Activated CD4-positive, alpha-beta T cell treated with anti-CD3 and anti-CD28 coated beads, Interleukin-2, amount 10 ng/mL, durations not matched to agents 7 days and 5 days (primary cell): ENCODE measurements at regions not wholly inside any gene's neighbourhood (a gene's known extent, or its start where the extent isn't known, plus 50 kb on each side); places are given as distances from the start of the nearest gene placed in this dataset.
"Not testable (repeated sequence)": the region's sequence is repeated elsewhere in the genome, so short reads cannot be mapped to it uniquely, and the experiment has no call there.

ENCODE experiments used
- CTCF ChIA-PET: fragments of 350-600 bp; sonication (Branson Sonifier 250); formaldehyde crosslinking; loops from one replicate; lab custom pipeline; 2021; ENCODE audit warnings: antibody characterized with exemption; lab: Charles Lee
- POLR2A ChIA-PET: fragments of 350-600 bp; sonication (Branson Sonifier 250); formaldehyde crosslinking; loops from one replicate; lab custom pipeline; 2021; ENCODE audit warnings: antibody characterized with exemption; lab: Charles Lee
- DNase-seq: peaks from one replicate; pipeline ENCODE4 v3.0.0-alpha.2; 2020
- H3K27ac Mint-ChIP-seq: one replicate; pipeline ENCODE4 v1.8.0; 2021; ENCODE audit warnings: mild to moderate bottlenecking, moderate library complexity, mixed read lengths
- H3K27me3 Mint-ChIP-seq: one replicate; pipeline ENCODE4 v1.8.0; 2021; ENCODE audit warnings: mixed read lengths
- H3K36me3 Mint-ChIP-seq: one replicate; pipeline ENCODE4 v1.8.0; 2021; ENCODE audit warnings: low read depth, mixed read lengths
- H3K4me1 Mint-ChIP-seq: one replicate; pipeline ENCODE4 v1.8.0; 2021; ENCODE audit warnings: mixed read lengths
- H3K4me3 Mint-ChIP-seq: one replicate; pipeline ENCODE4 v1.8.0; 2021; ENCODE audit warnings: mild to moderate bottlenecking, moderate library complexity, mixed read lengths
- H3K9me3 Mint-ChIP-seq: one replicate; pipeline ENCODE4 v1.8.0; 2021; ENCODE audit warnings: mixed read lengths

DNA sequence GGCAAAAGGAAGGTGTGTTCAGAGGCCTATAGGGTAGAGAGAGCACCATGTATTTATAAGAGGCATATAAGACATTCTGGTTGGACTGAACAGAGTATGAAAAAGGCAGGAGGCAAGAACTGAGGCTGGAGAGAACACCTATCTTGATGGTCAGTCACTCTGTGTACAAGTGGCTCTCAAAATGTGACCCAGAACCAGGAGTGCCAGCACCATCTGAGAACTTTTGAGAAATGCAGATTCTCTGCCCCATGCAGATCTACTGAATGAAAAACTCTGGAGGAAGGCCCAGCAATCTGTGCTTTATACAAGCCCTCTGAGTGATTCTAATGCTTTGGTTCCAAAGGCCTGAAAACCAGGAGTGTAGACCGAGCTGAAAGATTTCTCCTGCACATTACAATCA lies 324.0 kb upstream of the IL12A start:
- H3K27me3 Mint-ChIP-seq: no peaks in the 10 kb centered on the region
- CTCF ChIA-PET: no interaction called here
- no peaks in the 10 kb centered on the region for H3K4me1 Mint-ChIP-seq
- POLR2A ChIA-PET: no interaction called here
- DNase-seq: no peak
- H3K4me3 Mint-ChIP-seq: no peak overlapping the region
- no peaks in the 10 kb centered on the region for H3K9me3 Mint-ChIP-seq
- no peaks in the 10 kb centered on the region for H3K36me3 Mint-ChIP-seq
- no peak overlapping the region for H3K27ac Mint-ChIP-seq

DNA sequence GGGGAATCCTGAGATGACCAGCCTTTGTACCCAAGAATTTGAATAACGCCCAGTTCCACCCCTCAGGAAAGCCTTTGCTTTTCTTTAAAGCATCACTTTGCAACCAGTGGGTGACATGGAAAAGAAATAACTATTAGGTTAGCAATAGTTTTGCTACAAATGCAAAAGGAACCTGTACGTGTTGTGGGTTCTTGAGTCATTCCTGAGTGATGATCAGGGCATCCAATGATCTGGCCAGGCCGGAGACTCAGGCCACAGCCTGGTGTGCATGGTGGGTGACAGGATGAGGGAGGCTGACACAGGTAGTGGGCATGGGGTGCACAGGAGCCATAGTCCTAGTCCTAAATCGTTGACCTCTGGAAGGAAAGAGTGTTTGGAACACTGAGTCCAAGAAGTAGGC lies 321.4 kb upstream of the IL12A start:
- DNase-seq: no peak
- Mint-ChIP-seq H3K27ac (no peak overlapping the region), H3K4me3 (no peak overlapping the region), H3K36me3 (no peaks in the 10 kb centered on the region), H3K4me1 (no peaks in the 10 kb centered on the region), H3K27me3 (no peaks in the 10 kb centered on the region), H3K9me3 (no peaks in the 10 kb centered on the region)
- ChIA-PET POLR2A (no interaction called here), CTCF (no interaction called here)

DNA sequence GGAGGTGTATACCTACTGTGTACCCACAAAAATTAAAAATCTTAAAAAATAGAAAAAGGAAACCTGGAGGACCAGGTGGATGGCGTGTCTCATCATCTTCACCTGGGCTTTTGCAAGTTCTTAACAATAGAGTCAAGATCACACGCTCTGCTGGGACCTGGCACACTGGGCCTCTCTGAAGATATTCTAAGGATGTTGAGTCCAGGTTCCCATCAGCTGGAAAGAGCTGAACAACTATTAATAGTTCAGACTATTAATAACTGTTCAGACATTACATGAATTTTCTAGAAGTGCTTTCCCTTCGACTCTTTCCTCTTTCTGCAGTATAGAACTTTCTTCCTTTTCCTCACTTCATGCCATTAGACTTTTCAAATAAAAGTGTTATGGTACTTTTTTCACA lies 320.2 kb upstream of the IL12A start:
- H3K4me3 Mint-ChIP-seq: no peak overlapping the region
- H3K4me1 Mint-ChIP-seq: no peaks in the 10 kb centered on the region
- H3K9me3 Mint-ChIP-seq: no peaks in the 10 kb centered on the region
- no peak overlapping the region for H3K27ac Mint-ChIP-seq
- ChIA-PET CTCF (no interaction called here), POLR2A (no interaction called here)
- no peaks in the 10 kb centered on the region for H3K36me3 Mint-ChIP-seq
- no peak for DNase-seq
- H3K27me3 Mint-ChIP-seq: no peaks in the 10 kb centered on the region

DNA sequence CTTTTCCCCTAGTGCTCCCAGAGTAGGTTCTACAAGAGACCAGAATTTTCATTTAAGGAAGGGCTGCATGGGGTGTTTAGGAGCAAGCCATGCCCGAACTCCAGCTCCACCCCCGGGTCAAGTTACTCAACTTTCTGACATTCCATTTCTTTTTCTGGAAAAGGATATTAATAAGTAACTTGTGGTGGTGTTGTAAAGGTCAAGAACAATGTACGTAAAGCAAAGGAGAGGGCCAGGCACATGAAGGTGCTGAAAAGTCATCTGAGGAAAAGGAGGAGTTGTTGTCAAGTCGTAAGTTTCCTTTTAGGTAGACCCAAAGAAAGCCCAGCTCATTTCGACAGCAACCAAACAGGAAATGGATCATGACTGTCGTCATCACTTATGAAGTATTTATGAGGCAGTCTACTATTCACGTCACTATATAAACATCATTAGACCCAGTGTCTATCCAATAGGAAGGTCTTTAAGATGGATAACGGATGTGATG lies 319.6 kb upstream of the IL12A start:
- CTCF ChIA-PET: no interaction called here
- H3K4me1 Mint-ChIP-seq: no peaks in the 10 kb centered on the region
- no peaks in the 10 kb centered on the region for H3K36me3 Mint-ChIP-seq
- H3K27ac Mint-ChIP-seq: no peak overlapping the region
- no peak overlapping the region for H3K4me3 Mint-ChIP-seq
- H3K9me3 Mint-ChIP-seq: no peaks in the 10 kb centered on the region
- POLR2A ChIA-PET: no interaction called here
- no peaks in the 10 kb centered on the region for H3K27me3 Mint-ChIP-seq
- DNase-seq: no peak

DNA sequence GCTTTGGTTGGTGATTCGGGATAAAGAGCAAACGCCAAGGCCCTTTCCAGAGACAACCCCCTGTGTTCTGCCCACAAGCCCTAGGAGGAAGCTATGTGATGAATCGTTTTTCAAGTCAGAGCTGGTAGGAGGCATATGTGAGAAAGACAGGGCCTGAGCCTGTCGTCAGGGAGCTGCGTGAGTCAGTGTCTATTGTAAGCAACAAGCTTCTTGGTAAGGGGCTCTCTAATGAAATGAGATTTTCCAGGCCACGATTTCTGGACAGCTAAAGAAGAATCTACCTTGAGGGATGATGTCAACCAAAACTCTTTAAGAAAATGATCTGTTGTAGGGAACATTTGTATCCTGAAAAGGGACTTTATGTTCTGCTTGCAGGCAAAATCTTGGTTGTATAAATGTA lies 318.9 kb upstream of the IL12A start:
- no peaks in the 10 kb centered on the region for H3K27me3 Mint-ChIP-seq
- no peak for DNase-seq
- POLR2A ChIA-PET: no interaction called here
- H3K4me3 Mint-ChIP-seq: no peak overlapping the region
- H3K4me1 Mint-ChIP-seq: no peaks in the 10 kb centered on the region
- no peaks in the 10 kb centered on the region for H3K9me3 Mint-ChIP-seq
- no peaks in the 10 kb centered on the region for H3K36me3 Mint-ChIP-seq
- CTCF ChIA-PET: no interaction called here
- no peak overlapping the region for H3K27ac Mint-ChIP-seq

DNA sequence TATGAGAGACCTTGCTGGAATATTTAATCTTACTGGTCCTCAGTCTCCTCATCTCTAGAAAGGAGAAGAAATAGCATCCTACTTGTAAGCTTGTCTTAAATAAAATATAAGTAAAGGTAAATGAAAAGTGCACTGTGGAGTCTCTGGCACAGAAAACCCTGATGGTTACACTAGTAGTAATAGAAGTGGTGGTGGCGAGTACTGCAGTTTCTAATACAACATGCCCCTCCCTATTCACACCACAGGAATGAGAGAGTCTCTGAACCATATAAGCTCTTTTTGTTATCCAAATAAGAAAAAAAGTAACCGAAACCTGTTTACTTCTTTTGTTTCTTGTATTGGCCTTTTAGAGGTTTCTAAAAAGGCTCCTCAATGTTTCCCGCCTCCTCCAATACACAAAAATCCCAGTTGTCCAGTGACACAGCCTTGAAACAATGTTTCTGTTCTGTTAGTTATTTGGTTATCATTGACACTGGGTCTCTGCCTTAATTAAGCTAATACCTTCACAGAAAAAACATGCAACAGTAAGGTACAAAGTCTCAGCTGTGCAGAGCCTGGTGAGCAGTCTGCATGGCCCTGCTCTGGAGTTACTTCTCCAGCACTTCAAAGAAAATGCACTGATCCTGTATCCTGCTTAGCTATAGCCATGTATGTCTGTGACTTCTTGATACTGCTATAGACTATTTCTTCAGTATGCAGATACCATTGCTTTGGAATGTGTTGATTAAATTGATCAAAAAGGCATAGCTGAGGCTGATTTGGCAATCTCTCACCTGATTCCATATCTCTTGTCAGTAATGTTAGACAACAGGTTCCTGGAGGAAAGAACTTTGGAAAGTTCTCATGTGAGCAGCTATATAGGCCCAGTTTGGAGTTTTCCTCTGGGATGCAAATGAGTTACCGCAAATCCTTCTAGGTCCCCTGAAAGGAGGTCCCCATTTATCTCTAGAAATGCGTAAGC lies 315.6 kb upstream of the IL12A start:
- no peak overlapping the region for H3K4me3 Mint-ChIP-seq
- no peaks in the 10 kb centered on the region for H3K4me1 Mint-ChIP-seq
- no peaks in the 10 kb centered on the region for H3K36me3 Mint-ChIP-seq
- no peaks in the 10 kb centered on the region for H3K27me3 Mint-ChIP-seq
- ChIA-PET CTCF (no interaction called here), POLR2A (no interaction called here)
- no peak overlapping the region for H3K27ac Mint-ChIP-seq
- no peaks in the 10 kb centered on the region for H3K9me3 Mint-ChIP-seq
- DNase-seq: no peak

DNA sequence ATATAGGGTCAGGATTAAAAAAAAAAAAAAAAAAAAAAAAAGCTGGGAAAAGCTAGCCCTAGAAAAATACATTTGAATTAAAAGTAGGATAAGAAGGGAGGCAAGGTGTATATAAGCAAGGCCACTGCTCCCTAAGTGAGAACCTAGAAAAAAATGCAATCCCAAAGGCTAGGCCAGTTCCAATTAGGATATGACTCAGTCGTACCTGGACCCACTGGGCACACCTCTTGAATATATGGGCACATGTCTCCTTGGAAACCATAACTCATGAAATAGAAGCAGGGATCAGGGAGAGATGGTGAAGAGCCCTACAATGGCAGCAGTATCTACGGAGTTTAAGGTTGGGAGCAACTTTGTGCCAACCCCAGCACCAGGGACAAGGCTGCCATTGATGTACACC lies 314.1 kb upstream of the IL12A start:
- H3K4me1 Mint-ChIP-seq: no peaks in the 10 kb centered on the region
- H3K9me3 Mint-ChIP-seq: no peaks in the 10 kb centered on the region
- ChIA-PET CTCF (no interaction called here), POLR2A (no interaction called here)
- H3K27ac Mint-ChIP-seq: no peak overlapping the region
- no peak overlapping the region for H3K4me3 Mint-ChIP-seq
- no peaks in the 10 kb centered on the region for H3K27me3 Mint-ChIP-seq
- DNase-seq: no peak
- no peaks in the 10 kb centered on the region for H3K36me3 Mint-ChIP-seq

DNA sequence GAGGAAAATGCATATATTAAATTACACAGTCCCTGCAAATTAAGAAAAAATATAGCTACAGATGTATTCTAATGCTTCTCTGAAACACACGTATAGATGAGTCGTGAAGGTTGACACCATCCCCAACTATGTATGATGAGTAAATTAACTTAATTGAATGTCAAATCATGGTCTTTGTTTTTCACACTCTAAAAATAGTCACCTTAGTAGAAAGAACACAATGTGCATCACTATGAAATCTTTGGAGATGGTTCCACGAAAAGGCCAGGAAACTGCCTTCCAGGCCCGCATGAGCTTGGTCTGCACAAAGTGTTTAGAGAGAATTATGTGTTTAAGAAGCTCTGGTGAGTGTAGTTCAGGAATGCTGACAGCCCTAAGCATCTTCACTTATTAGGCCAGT lies 313.4 kb upstream of the IL12A start:
- DNase-seq: no peak
- Mint-ChIP-seq H3K27ac (no peak overlapping the region), H3K4me3 (no peak overlapping the region), H3K27me3 (no peaks in the 10 kb centered on the region), H3K4me1 (no peaks in the 10 kb centered on the region), H3K36me3 (no peaks in the 10 kb centered on the region), H3K9me3 (no peaks in the 10 kb centered on the region)
- POLR2A ChIA-PET: no interaction called here
- CTCF ChIA-PET: no interaction called here

DNA sequence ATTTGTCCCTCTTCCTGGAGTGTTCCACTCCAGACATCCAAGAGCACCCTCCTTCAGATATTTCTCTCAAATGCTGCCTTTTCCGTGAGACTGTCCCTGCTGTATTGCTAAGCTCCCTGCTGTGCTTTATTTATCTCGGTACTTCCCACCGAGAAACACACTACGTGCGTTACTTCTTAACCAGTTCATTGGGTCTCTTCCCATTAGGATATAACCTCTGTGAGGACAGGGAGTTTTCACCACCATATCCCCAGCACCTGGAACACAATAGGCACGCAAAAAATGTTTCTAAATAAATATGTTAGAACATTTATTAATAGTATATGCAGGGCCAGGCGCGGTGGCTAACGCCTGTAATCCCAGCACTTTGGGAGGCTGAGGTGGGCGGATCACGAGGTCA lies 308.7 kb upstream of the IL12A start:
- ChIA-PET CTCF (no interaction called here), POLR2A (no interaction called here)
- no peak for DNase-seq
- Mint-ChIP-seq H3K36me3 (no peaks in the 10 kb centered on the region), H3K9me3 (no peaks in the 10 kb centered on the region), H3K4me3 (no peak overlapping the region), H3K27ac (no peak overlapping the region), H3K27me3 (no peaks in the 10 kb centered on the region), H3K4me1 (no peaks in the 10 kb centered on the region)

DNA sequence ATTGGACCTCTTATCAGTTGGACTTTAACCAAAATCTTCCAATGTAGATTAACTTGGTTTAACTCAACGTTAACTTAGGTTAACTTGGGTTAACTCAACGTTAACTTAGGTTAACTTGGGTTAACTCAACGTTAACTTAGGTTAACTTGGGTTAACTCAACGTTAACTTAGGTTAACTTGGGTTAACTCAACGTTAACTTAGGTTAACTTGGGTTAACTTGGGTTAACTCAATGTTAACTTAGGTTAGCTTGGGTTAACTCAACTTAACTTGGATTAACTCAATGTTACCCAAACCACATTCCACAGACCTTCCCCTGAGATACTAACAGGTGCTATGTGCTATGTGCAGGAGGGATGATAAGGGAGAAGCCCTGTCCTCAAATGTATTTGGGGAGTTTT lies 306.9 kb upstream of the IL12A start:
- H3K27me3 Mint-ChIP-seq, H3K27ac Mint-ChIP-seq, H3K36me3 Mint-ChIP-seq, CTCF ChIA-PET, DNase-seq, H3K4me3 Mint-ChIP-seq, H3K9me3 Mint-ChIP-seq, POLR2A ChIA-PET, H3K4me1 Mint-ChIP-seq: not testable (repeated sequence)

DNA sequence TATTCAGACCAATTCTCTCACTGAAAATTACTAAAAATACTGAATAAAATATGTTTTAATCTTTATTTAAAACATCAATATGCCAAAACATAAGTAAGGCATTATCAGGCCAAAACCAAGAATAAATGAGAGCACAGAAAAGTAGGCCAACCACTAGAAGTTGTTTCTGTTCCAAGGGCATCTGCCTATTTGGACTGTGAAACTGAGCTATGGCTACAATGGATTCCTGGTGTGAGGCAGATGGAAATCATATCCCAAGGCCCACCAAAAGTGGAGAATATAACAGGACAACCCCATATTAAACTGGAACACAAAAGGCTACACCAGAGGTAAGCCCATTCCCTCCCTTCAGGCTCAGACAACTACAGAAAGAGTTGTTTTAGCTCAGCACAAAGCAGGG lies 302.8 kb upstream of the IL12A start:
- peaks cover 4% of the 10 kb centered on the region for H3K9me3 Mint-ChIP-seq
- no peak overlapping the region for H3K4me3 Mint-ChIP-seq
- CTCF ChIA-PET: no interaction called here
- H3K4me1 Mint-ChIP-seq: no peaks in the 10 kb centered on the region
- no peaks in the 10 kb centered on the region for H3K27me3 Mint-ChIP-seq
- no peaks in the 10 kb centered on the region for H3K36me3 Mint-ChIP-seq
- POLR2A ChIA-PET: no interaction called here
- no peak overlapping the region for H3K27ac Mint-ChIP-seq
- no peak for DNase-seq

DNA sequence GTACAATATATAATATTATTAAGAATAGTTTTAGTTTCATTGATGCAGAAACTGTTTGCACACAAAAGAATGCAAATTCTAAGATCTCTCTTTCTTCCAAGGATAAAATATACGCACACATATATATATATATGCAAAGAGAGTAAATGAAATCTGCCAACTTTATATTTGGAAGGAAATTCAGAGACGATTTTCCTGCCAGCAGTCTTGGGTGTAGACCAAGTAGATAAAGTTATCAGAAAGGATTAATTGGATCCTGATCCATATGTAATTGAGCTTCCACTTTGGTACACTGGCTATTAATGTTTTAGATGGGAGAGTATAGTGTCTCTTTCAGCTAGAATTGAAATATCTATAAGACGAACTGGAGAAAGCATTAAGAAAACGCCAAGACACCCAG lies 295.4 kb upstream of the IL12A start:
- no peaks in the 10 kb centered on the region for H3K27me3 Mint-ChIP-seq
- no peaks in the 10 kb centered on the region for H3K36me3 Mint-ChIP-seq
- ChIA-PET POLR2A (no interaction called here), CTCF (no interaction called here)
- no peak overlapping the region for H3K27ac Mint-ChIP-seq
- DNase-seq: no peak
- no peaks in the 10 kb centered on the region for H3K4me1 Mint-ChIP-seq
- no peak overlapping the region for H3K4me3 Mint-ChIP-seq
- peaks cover 4% of the 10 kb centered on the region for H3K9me3 Mint-ChIP-seq

DNA sequence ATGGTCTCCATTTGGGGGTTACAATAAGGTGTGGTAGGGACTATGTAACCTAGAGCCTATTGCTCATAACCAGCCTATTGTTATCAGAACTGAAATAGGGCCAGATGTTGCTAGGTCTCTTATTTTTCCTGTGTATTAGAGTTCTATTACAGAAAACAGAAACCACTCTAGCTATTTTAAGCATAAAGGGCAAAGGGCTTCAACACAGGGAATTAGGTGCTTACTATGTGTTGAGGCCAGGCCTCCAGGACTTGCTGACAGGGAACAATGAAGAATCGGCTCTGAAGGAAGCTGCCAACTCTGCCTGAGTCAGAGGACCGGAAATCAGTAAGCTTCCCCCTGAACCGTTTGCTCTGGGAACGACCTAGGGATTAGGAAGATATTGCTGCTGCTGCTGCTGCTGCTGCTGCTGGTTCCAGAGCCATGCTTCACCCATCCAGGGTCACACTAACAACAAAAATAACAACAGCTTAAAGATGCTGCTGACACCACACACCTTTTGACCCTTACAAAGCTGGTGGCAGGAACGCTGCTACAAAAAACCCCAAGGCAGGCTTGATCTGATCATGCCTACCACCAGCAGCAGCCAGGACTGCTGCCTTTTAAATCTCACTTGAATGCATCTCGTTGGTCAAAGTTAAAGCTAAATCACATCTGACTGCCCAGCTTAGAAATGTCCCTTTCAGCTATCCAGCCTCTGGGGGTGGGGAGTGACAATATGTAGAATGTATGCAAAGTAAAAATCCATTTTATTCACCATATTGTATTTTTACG lies 276.9 kb upstream of the IL12A start:
- no peaks in the 10 kb centered on the region for H3K36me3 Mint-ChIP-seq
- no peak overlapping the region for H3K4me3 Mint-ChIP-seq
- H3K27me3 Mint-ChIP-seq: no peaks in the 10 kb centered on the region
- ChIA-PET POLR2A (interaction anchor here (0.7 kb wide), 1 partner anchor 44 kb away, joined by 7 read pairs; no protein-coding TSS in a partner anchor), CTCF (no interaction called here)
- peaks cover 2% of the 10 kb centered on the region for H3K9me3 Mint-ChIP-seq
- H3K27ac Mint-ChIP-seq: no peak overlapping the region
- H3K4me1 Mint-ChIP-seq: no peaks in the 10 kb centered on the region
- DNase-seq: no peak
